ENCODE measurements at regions not wholly inside any gene's neighbourhood (a gene's known extent, or its start where the extent isn't known, plus 50 kb on each side); places are given as distances from the start of the nearest gene placed in this dataset.
"Not testable (repeated sequence)": the region's sequence is repeated elsewhere in the genome, so short reads cannot be mapped to it uniquely, and the experiment has no call there.

DNA sequence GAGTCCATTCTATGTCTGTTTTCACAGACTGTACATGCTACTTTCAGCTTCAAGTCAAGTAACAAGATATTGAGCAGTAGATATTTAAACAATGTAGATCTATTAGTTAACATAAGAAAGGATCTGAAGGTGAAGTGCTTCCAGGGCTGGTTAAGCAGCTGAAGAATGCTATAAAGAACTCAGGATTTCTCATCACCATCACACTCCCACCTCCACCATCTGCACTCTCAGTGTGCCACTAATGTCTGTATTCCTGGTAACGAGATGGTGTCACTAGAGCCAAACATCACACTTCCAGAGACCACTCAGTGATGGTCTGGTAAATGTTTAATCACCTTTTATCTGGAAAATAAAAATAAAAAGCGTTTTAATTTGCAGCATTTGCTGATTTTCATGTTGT, 224.0 kb upstream of the FERD3L start:
- no peak for DNase-seq

DNA sequence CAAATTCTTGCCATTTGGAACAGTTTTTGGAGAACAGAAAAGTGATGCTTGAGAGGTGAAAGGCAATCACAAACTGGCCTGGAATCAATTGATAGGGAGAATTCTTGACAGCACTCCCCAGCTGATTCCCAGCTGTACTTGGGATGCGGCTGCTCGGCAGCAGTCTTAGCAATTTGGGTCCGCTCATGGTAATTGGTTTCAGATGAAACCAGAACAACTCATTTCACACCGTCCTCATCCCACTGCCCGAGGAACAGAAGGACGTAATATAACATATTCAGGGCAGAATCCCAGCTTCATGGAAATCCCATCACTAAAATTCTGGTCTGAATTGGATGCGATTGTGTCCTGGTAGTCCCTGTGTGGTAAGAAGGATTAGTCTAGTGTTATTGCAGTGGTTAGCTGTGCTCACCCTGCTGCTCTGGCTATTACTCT, 223.3 kb upstream of the FERD3L start:
- no peak for DNase-seq

DNA sequence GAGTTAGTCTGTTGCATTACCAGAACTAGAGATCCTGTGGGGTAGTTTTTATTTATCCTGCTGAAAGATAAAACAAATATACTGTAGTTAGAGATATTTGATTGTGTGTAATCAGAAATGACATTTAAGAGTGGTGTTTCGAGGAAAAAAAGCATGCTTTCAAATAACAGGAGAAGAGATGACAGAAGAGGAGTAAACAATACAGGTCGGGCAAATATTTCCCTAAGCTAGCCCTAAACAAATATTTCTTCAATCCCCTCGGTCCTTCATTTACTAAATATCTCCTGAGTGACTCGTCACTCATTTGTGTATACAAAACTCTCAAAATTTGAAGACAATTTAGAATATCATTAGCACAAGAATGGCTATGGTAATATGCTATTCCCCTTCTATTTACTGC, 219.7 kb upstream of the FERD3L start:
- DNase-seq = no peak

GRCh38 chr7:19362099-19362498, 216.9 kb upstream of the FERD3L start:
- no peak for DNase-seq

DNA sequence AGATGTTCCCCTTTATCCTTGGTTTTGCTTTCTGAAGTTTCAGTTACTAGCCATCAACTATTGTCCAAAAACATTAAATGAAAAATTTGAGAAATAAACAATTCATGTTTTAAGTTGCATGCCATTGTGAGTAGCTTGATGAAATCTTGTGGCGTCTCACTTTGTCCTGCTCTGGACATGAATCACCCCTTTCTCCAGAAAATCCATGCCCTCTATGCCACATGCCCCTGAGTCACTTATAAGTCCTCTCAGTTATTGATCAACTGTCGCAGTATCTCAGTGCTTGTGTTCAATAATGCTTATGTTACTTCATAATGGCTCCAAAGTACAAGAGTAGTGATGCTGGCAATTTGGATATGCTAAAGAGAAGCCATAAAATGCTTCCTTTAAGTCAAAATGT, 208.0 kb upstream of the FERD3L start:
- DNase-seq = no peak

- no peak for DNase-seq
These were observed 207.1 kb upstream of the FERD3L start for GRCh38 chr7:19352305-19352695.

DNA sequence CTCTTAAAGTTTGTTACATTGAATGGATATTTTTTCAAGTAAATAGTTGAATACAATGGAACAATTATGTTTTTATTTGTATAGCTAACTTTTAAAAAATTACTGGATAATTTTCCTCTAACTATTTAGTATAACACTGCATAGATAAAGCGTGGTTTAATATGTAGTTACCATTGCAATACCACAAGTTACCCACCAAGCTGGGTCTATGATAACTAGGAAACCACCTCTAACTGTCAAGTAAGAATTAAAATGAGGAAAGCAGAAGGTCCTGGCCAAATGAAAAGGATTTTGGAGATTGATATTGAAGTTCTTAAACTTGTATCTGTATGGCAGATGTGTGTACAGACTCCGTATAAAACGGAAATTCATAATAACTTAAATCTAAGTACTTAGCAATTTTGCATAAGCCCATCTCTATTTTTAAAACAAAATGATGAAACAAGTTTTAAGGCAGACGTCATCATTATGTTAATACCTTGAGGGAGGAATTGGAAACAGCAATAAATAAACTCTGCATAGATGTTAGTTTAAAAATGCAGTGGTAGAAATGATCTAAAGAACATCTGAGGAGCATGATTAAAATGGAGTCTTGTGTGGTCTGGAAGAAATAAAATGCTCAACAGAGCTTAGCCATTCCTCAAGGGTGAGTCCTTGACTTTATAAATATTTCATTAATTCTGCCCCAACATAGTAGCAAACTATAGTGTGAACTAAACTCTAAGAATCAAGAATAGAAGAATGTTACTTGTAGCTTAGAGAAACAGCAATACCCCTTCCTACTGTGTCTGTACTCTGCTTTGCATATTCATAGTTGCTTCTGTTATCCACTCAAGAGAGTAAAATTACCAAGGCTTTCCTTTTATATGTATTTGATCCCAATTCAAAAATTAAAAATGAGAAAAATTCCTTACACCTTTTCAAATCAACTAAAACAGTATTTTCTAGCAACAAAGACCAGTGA, 206.4 kb upstream of the FERD3L start:
- no peak for DNase-seq

DNA sequence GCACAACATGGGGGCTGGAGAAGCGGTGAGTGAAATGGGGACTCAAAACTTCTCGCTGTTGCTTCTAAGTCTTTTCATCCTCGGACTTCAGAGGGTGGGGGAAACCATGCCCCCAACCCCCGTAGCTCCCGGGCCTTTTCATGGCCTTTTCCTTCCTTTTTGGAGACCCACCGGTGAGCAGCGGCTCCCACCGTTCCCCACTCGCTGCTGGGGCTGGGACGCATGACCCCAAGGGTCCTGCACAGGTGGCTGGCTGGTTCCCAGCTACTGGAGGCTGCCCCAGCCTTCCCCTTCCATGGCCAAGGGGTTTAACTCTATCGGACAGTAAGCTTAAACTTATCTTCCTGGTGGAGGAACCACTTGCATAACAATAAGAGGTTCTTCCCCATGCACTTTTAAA, 194.3 kb upstream of the FERD3L start:
- DNase-seq = no peak

- not testable (repeated sequence) for DNase-seq
These were observed 193.3 kb upstream of the FERD3L start for GRCh38 chr7:19338512-19338911.

GRCh38 chr7:19336836-19337383, 191.7 kb upstream of the FERD3L start:
- no peak for DNase-seq

- no peak for DNase-seq
These were observed 188.5 kb upstream of the FERD3L start for GRCh38 chr7:19333706-19334105.

GRCh38 chr7:19327018-19327417, 181.8 kb upstream of the FERD3L start:
- no peak for DNase-seq

GRCh38 chr7:19322002-19322401, 176.8 kb upstream of the FERD3L start:
- DNase-seq = no peak

GRCh38 chr7:19318287-19318686, 173.1 kb upstream of the FERD3L start:
- no peak for DNase-seq

- no peak for DNase-seq
These were observed 172.2 kb upstream of the FERD3L start for GRCh38 chr7:19317461-19317860.

DNA sequence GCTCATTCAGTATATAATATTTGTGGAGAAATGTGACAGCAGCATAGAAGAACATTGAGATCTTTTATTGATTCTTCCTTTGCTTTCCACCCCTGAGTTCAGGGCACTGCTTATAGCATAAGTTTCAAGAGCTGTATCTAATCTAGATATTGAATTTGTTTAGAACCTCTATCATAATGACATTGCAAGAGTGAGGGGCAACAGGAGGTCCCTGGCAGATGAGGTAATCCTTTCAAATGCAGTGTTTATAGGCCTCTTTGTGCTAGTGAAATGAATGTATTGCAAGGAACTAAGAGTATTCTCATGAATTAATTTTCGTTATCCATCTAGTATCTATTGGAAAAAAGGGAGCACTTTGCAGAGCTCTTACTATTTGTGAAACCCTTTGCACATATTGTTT, 167.2 kb upstream of the FERD3L start:
- no peak for DNase-seq

- no peak for DNase-seq
These were observed 162.3 kb upstream of the FERD3L start for GRCh38 chr7:19307554-19307953.

DNA sequence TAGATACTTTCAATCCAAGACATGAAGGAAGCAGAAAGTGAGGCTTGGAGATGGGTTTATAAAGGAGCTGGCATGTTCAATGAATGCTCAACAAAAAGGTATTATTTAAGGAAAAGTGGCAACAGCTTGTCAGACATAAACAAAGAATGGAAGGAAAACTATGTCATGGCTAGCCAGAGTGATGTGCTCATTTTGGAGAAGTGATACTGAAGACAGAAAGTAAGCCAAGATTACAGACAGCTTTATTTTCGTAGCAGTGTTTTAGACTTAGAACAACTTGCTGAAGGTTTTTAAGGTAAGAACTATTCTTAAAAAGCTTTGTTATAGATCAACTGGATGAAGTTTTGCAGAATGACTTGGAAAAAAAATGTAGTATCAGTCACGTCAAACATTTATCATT, 160.5 kb upstream of the FERD3L start:
- no peak for DNase-seq

DNA sequence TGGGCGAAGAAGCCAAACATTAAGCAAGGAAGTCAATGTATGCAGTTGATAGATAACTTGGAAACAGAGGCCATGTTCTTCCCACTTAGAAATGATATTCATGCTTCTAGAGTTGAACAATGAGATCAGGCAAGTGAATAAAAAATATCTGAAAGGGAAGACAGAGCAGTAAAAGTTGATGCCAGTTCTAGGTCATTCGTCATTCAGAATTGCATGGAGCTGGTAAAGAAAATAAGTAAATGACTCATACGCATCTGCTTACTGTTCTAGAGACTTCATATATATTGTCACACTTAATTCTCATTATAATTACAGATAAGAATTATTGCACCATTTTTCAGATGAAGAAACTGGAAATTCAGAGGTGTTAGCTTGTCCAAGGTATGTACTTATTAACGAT, 158.9 kb upstream of the FERD3L start:
- DNase-seq = no peak

DNA sequence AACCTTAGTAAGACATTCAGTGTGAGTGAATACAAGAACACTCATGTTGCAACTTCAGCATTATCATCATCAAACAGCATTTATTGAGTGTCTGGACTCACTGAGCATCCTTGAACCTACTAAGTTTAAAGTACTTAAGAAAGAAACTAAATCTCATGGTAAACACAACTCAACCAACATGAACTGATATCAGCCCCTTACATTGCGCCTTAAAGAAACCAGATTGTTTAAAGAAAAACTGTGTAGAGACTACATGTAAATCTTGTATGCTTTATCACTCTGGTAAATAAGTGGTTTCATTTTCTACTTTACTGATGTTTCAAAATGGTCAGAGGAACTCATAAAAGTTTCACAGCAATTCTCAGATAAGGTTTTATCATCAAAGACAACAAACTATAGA, 157.5 kb upstream of the FERD3L start:
- DNase-seq = no peak

- no peak for DNase-seq
These were observed 151.4 kb upstream of the FERD3L start for GRCh38 chr7:19296617-19297016.

GRCh38 chr7:19295376-19295775, 150.2 kb upstream of the FERD3L start:
- no peak for DNase-seq

DNA sequence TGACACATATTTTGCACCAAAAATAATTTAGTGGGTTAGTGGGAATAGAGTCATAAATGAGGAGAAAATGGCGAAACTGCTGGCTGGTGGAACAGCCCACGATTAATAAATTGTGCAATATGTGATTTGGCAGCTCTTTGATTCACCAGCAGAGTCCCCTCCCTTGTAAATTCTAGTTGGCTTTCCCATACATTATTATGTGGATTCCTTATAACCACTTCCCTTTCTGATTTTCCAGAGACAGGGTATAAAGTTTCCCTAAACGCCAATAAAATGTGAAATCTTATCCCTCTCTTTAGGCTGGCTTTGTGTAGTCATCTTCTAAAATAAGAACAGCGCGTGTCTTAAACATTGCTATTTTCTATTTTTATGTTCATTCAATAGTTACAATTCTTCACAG, 149.4 kb upstream of the FERD3L start:
- DNase-seq = no peak

DNA sequence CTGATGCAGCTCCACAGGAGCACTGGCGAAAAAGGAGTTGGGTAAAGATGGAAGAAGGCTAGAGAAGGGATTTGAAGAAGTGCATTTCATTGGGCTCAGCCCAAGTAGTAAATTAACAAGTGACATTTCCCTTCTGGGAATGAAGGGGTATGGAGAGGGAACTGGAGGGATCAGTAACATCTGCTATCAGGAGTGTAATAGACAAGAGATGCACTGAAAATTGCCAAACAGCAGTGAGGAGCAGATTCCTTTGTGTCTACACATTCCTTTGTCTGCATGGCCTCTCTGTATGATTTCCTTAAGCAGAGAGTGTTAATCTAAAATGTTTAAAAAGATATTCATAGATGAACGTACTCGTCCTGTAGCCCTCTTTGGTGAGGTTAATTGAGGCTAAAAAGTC, 148.2 kb upstream of the FERD3L start:
- DNase-seq = no peak

DNA sequence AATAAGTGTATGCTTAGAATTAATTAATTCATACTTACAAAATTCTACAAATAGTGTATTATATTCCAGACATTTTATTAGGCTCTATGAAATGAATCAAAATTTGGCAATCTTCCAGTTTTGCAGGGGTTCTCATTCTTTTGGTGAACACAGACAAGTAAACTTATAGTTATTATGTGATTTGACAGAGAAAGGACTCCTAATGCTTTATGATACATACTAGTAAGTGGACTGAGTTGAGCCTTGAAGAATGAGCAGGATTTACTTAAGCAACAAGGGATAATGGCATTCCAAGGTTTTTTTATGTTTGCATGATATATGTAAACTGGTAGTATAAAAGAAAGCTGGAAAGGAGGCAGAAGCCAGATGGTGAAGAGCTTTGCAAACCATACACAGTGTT, 145.7 kb upstream of the FERD3L start:
- DNase-seq = no peak
